ENCODE measurements at regions not wholly inside any gene's neighbourhood (a gene's known extent, or its start where the extent isn't known, plus 50 kb on each side); places are given as distances from the start of the nearest gene placed in this dataset.

DNA sequence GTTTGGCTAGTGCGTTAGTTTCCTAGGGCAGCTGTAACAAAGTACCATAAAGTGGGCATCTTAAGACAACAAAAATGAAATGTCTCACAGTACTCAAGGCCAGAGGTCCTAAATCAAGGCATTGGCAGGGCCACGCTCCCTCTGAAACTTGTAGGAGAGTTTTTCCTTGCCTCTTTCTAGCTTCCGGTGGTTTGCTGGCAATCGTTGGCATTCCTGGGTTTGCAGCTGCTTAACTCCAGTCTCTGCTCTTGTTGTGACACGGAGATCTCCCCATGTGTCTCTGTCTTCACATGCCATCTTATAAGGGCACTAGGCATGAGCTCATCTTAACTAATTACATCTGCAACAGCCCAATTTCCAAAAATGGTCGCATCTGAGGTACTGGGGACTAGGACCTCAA is 362.0 kb upstream of the BOD1L1 start:
- TF ChIP-seq EZH2phosphoT487 (IDR thresholded peaks at IDR 0.05; ENCODE audit: unreplicated experiment) (no peak), CTCF (conservative IDR thresholded peaks at IDR 0.05; ENCODE audit: low read depth in 2 of 2) (no peak), EZH2 (IDR thresholded peaks at IDR 0.05; ENCODE audit: low read depth, unreplicated experiment) (no peak), POLR2AphosphoS5 (IDR thresholded peaks at IDR 0.05; ENCODE audit: low read depth) (no peak), ZNF331 (CRISPR knock-in tag; IDR thresholded peaks at IDR 0.05; ENCODE audit: low read depth) (no peak), JUNB (IDR thresholded peaks at IDR 0.05; ENCODE audit: unreplicated experiment) (no peak), CREB1 (CRISPR knock-in tag; IDR thresholded peaks at IDR 0.05; ENCODE audit: low read depth) (no peak)
- TF ChIP-seq, protein P1, sequence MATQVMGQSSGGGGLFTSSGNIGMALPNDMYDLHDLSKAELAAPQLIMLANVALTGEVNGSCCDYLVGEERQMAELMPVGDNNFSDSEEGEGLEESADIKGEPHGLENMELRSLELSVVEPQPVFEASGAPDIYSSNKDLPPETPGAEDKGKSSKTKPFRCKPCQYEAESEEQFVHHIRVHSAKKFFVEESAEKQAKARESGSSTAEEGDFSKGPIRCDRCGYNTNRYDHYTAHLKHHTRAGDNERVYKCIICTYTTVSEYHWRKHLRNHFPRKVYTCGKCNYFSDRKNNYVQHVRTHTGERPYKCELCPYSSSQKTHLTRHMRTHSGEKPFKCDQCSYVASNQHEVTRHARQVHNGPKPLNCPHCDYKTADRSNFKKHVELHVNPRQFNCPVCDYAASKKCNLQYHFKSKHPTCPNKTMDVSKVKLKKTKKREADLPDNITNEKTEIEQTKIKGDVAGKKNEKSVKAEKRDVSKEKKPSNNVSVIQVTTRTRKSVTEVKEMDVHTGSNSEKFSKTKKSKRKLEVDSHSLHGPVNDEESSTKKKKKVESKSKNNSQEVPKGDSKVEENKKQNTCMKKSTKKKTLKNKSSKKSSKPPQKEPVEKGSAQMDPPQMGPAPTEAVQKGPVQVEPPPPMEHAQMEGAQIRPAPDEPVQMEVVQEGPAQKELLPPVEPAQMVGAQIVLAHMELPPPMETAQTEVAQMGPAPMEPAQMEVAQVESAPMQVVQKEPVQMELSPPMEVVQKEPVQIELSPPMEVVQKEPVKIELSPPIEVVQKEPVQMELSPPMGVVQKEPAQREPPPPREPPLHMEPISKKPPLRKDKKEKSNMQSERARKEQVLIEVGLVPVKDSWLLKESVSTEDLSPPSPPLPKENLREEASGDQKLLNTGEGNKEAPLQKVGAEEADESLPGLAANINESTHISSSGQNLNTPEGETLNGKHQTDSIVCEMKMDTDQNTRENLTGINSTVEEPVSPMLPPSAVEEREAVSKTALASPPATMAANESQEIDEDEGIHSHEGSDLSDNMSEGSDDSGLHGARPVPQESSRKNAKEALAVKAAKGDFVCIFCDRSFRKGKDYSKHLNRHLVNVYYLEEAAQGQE (IDR thresholded peaks at IDR 0.05; ENCODE audit: unreplicated experiment) = no peak
- TF ChIP-seq, protein P2, sequence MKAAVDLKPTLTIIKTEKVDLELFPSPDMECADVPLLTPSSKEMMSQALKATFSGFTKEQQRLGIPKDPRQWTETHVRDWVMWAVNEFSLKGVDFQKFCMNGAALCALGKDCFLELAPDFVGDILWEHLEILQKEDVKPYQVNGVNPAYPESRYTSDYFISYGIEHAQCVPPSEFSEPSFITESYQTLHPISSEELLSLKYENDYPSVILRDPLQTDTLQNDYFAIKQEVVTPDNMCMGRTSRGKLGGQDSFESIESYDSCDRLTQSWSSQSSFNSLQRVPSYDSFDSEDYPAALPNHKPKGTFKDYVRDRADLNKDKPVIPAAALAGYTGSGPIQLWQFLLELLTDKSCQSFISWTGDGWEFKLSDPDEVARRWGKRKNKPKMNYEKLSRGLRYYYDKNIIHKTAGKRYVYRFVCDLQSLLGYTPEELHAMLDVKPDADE (IDR thresholded peaks at IDR 0.05) = no peak

All from GM23338 (cell line).